Tibial nerve (tissue), 4 donors: ENCODE measurements at regions not wholly inside any gene's neighbourhood (a gene's known extent, or its start where the extent isn't known, plus 50 kb on each side); places are given as distances from the start of the nearest gene placed in this dataset.

Experiments used
- EP300 ChIP-seq, 2 donors: sonication (generic); formaldehyde crosslinking; IDR thresholded peaks; one replicate each; pipeline ENCODE4 v1.6.1; 2017; ENCODE audit warnings: antibody characterized with exemption in 2 of 2, mild to moderate bottlenecking in 1 of 2
- POLR2A ChIP-seq, 2 donors: fragments of 450-650 bp; IDR thresholded peaks; one replicate each; pipeline ENCODE4 v1.6.1; 2017; ENCODE audit warnings: antibody characterized with exemption in 2 of 2, mild to moderate bottlenecking in 2 of 2, moderate library complexity in 2 of 2
- TF ChIP-seq, protein P1 (sequence below), 5 experiments: fragments of 200-600 bp in 3 of 5; fragments of 450-650 bp in 2 of 5; sonication (generic) in 3 of 5; IDR thresholded peaks; one replicate each; pipeline ENCODE4 v1.5.1; 2016 to 2019; ENCODE audit warnings: antibody characterized with exemption in 5 of 5, mild to moderate bottlenecking in 3 of 5, moderate library complexity in 2 of 5

DNA sequence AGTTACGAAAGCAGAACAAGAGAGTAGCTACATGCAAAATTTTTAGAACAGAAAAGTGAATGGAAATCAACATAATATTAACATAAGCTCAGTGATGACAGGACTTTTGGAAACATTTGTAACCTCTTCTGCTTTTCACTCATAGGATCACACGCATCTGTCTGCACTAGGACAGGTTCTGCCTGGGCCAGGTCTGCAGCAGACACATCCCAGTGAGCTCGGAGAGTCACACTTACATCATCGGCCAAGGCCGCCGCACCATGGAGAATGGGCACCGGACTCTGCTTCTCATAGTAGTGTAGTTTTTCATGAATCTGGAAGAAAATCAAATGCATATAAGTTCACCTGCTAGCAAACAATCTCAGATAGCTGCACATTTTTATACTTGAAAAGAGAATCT is 150.9 kb upstream of the ODAD2 start:
- TF ChIP-seq, protein P1, sequence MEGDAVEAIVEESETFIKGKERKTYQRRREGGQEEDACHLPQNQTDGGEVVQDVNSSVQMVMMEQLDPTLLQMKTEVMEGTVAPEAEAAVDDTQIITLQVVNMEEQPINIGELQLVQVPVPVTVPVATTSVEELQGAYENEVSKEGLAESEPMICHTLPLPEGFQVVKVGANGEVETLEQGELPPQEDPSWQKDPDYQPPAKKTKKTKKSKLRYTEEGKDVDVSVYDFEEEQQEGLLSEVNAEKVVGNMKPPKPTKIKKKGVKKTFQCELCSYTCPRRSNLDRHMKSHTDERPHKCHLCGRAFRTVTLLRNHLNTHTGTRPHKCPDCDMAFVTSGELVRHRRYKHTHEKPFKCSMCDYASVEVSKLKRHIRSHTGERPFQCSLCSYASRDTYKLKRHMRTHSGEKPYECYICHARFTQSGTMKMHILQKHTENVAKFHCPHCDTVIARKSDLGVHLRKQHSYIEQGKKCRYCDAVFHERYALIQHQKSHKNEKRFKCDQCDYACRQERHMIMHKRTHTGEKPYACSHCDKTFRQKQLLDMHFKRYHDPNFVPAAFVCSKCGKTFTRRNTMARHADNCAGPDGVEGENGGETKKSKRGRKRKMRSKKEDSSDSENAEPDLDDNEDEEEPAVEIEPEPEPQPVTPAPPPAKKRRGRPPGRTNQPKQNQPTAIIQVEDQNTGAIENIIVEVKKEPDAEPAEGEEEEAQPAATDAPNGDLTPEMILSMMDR (IDR thresholded peaks at IDR 0.05): no peak
- TF ChIP-seq POLR2A (IDR thresholded peaks at IDR 0.05) (no peak), EP300 (IDR thresholded peaks at IDR 0.05) (no peak)
